Mesendoderm (in vitro differentiated cells): ENCODE measurements at regions not wholly inside any gene's neighbourhood (a gene's known extent, or its start where the extent isn't known, plus 50 kb on each side); places are given as distances from the start of the nearest gene placed in this dataset.

Experiments used
- DNase-seq: peaks from one replicate; pipeline ENCODE4 v3.0.0; 2013
- H2AK5ac ChIP-seq: 2 replicates; pipeline ENCODE4 v1.6.1; 2013; ENCODE audit warnings: low read length, inconsistent platforms
- H2BK120ac ChIP-seq: 2 replicates; pipeline ENCODE4 v1.6.1; 2013; ENCODE audit warnings: low read depth, mild to moderate bottlenecking, low read length, moderate library complexity, mixed read lengths
- H2BK15ac ChIP-seq: replicated peaks from 2 replicates; pipeline ENCODE4 v1.6.1; 2013; ENCODE audit warnings: low read depth, mild to moderate bottlenecking, moderate library complexity
- H2BK5ac ChIP-seq: 2 replicates; pipeline ENCODE4 v1.6.1; 2013; ENCODE audit warnings: low read length, inconsistent platforms
- H3K18ac ChIP-seq: 2 replicates; pipeline ENCODE4 v1.6.1; 2013; ENCODE audit warnings: mild to moderate bottlenecking, low read length, mixed read lengths
- H3K23ac ChIP-seq: one replicate; pipeline ENCODE4 v1.6.1; 2013; ENCODE audit warnings: low read length
- H3K27ac ChIP-seq: 2 replicates; pipeline ENCODE4 v1.5.1; 2013; ENCODE audit warnings: low read depth, mild to moderate bottlenecking, inconsistent platforms, low read length, moderate library complexity
- H3K27me3 ChIP-seq: 2 replicates; pipeline ENCODE4 v1.6.1; 2013; ENCODE audit warnings: low read length, control low read depth, mild to moderate bottlenecking, inconsistent platforms; ENCODE audit not compliant: insufficient read depth, poor library complexity
- H3K36me3 ChIP-seq: 2 replicates; pipeline ENCODE4 v1.6.1; 2013; ENCODE audit warnings: low read length, inconsistent platforms; ENCODE audit not compliant: control insufficient read depth, insufficient read depth
- H3K4ac ChIP-seq: one replicate; pipeline ENCODE4 v1.6.1; 2013; ENCODE audit warnings: low read depth, mild to moderate bottlenecking, low read length, moderate library complexity
- H3K4me1 ChIP-seq: 2 replicates; pipeline ENCODE4 v1.6.1; 2013; ENCODE audit warnings: low read depth, low read length, inconsistent platforms; ENCODE audit not compliant: control insufficient read depth
- H3K4me2 ChIP-seq: 2 replicates; pipeline ENCODE4 v1.6.1; 2013; ENCODE audit warnings: low read length
- H3K4me3 ChIP-seq: 2 replicates; pipeline ENCODE4 v1.5.1; 2013; ENCODE audit warnings: mild to moderate bottlenecking, low read length
- H3K56ac ChIP-seq: one replicate; pipeline ENCODE4 v1.6.1; 2013; ENCODE audit warnings: low read length
- H3K79me1 ChIP-seq: 2 replicates; pipeline ENCODE4 v1.6.1; 2013; ENCODE audit warnings: low read length, inconsistent platforms
- H3K79me2 ChIP-seq: 2 replicates; pipeline ENCODE4 v1.6.1; 2013; ENCODE audit warnings: mild to moderate bottlenecking, low read length; ENCODE audit not compliant: control insufficient read depth, insufficient read depth
- H3K9ac ChIP-seq: 2 replicates; pipeline ENCODE4 v1.6.1; 2013; ENCODE audit warnings: low read length, inconsistent platforms
- H4K5ac ChIP-seq: one replicate; pipeline ENCODE4 v1.6.1; 2013; ENCODE audit warnings: low read length
- H4K8ac ChIP-seq: one replicate; pipeline ENCODE4 v1.6.1; 2013; ENCODE audit warnings: low read depth, mild to moderate bottlenecking, control low read depth, low read length, moderate library complexity
- WGBS: extraction: QIAGEN DNeasy Blood & Tissue Kit; methylation state at CpG from one replicate; pipeline ENCODE4 v1.1.7; 2013; ENCODE audit warnings: low lambda C conversion rate, missing lambda C conversion rate; ENCODE audit not compliant: insufficient coverage; ENCODE audit errors: extremely low coverage; 5-methylcytosine and 5-hydroxymethylcytosine counted together

GRCh38 chr4:116323606-116324005 lies 761.8 kb downstream of the TRAM1L1 start:
- no peak overlapping the region for H3K56ac ChIP-seq
- no peak overlapping the region for H3K4ac ChIP-seq
- no peak overlapping the region for H2BK120ac ChIP-seq
- no peaks in the 10 kb centered on the region for H3K27me3 ChIP-seq
- H3K36me3 ChIP-seq, result no peaks in the 10 kb centered on the region
- H2AK5ac ChIP-seq, result no peak overlapping the region
- H3K27ac ChIP-seq, result no peak overlapping the region
- H2BK5ac ChIP-seq, result no peak overlapping the region
- no peak overlapping the region for H3K4me3 ChIP-seq
- H3K9ac ChIP-seq, result no peak overlapping the region
- no peaks in the 10 kb centered on the region for H3K4me1 ChIP-seq
- H2BK15ac ChIP-seq, result no peak overlapping the region
- no peak overlapping the region for H3K18ac ChIP-seq
- no peak overlapping the region for H3K4me2 ChIP-seq
- H3K79me2 ChIP-seq, result no peaks in the 10 kb centered on the region
- no peak overlapping the region for H4K5ac ChIP-seq
- no peak overlapping the region for H4K8ac ChIP-seq
- DNase-seq, result no peak
- H3K23ac ChIP-seq, result no peak overlapping the region
- WGBS, result no CpG with 5 or more reads among the region's 4 CpGs
- no peaks in the 10 kb centered on the region for H3K79me1 ChIP-seq

DNA sequence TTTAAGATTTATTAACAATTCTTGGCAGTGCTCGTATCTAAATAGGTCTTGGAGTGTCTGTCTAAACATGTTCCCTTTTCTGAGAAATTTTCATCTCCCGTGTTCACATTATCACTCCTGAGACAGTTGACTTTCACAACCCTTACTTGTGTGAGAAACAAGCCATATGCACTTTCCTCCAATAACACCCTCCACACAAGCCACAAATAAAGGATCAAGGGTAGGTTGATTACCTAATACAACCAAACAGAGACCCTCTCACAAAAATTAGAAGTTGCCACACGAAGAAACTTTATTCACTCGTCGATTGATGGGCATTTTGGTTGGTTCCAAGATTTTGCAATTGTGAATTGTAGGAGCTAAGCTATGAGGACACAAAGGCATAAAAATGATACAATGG lies 763.9 kb downstream of the TRAM1L1 start:
- no CpG with 5 or more reads among the region's 5 CpGs for WGBS
- DNase-seq, result no peak

DNA sequence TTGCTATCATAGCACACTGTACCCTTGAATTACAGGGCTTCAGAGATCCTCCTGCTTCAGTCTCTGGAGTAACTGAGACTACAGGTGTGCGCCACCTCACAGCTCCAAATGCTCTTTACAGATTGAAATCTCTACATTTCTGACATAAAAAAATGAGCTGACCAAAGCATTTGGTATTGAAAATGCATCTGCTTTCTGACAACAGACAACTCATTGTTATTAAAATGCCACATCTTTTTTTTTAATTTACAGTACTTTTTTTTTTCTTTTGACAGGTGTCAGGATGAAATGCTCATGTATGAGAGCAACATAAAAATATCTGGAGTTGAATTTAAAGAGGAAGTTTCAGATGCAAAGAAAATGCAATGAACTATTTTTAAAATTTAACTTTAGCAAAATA lies 764.5 kb downstream of the TRAM1L1 start:
- H2BK120ac ChIP-seq, result no peak overlapping the region
- H2AK5ac ChIP-seq, result no peak overlapping the region
- no peak overlapping the region for H3K56ac ChIP-seq
- H3K79me1 ChIP-seq, result no peaks in the 10 kb centered on the region
- H3K27ac ChIP-seq, result no peak overlapping the region
- H4K5ac ChIP-seq, result no peak overlapping the region
- H3K27me3 ChIP-seq, result no peaks in the 10 kb centered on the region
- no peak overlapping the region for H3K4me3 ChIP-seq
- H3K79me2 ChIP-seq, result no peaks in the 10 kb centered on the region
- no CpG with 5 or more reads among the region's 1 CpG for WGBS
- no peak overlapping the region for H2BK5ac ChIP-seq
- no peak overlapping the region for H4K8ac ChIP-seq
- H3K4ac ChIP-seq, result no peak overlapping the region
- H3K18ac ChIP-seq, result no peak overlapping the region
- H3K36me3 ChIP-seq, result no peaks in the 10 kb centered on the region
- H3K23ac ChIP-seq, result no peak overlapping the region
- no peak for DNase-seq
- no peak overlapping the region for H3K9ac ChIP-seq
- no peak overlapping the region for H2BK15ac ChIP-seq
- H3K4me1 ChIP-seq, result no peaks in the 10 kb centered on the region
- H3K4me2 ChIP-seq, result no peak overlapping the region

More for the DNA sequence above, 763.9 kb downstream of the TRAM1L1 start:
- no peak overlapping the region for H3K9ac ChIP-seq
- H4K5ac ChIP-seq, result no peak overlapping the region
- H3K4ac ChIP-seq, result no peak overlapping the region
- H3K79me2 ChIP-seq, result no peaks in the 10 kb centered on the region
- no peaks in the 10 kb centered on the region for H3K79me1 ChIP-seq
- H3K23ac ChIP-seq, result no peak overlapping the region
- no peak overlapping the region for H4K8ac ChIP-seq
- H3K36me3 ChIP-seq, result no peaks in the 10 kb centered on the region
- no peak overlapping the region for H2BK120ac ChIP-seq
- no peak overlapping the region for H2BK15ac ChIP-seq
- H2BK5ac ChIP-seq, result no peak overlapping the region
- H3K4me3 ChIP-seq, result no peak overlapping the region
- no peak overlapping the region for H3K4me2 ChIP-seq
- no peak overlapping the region for H2AK5ac ChIP-seq
- no peak overlapping the region for H3K27ac ChIP-seq
- H3K4me1 ChIP-seq, result no peaks in the 10 kb centered on the region
- H3K56ac ChIP-seq, result no peak overlapping the region
- no peak overlapping the region for H3K18ac ChIP-seq
- no peaks in the 10 kb centered on the region for H3K27me3 ChIP-seq

DNA sequence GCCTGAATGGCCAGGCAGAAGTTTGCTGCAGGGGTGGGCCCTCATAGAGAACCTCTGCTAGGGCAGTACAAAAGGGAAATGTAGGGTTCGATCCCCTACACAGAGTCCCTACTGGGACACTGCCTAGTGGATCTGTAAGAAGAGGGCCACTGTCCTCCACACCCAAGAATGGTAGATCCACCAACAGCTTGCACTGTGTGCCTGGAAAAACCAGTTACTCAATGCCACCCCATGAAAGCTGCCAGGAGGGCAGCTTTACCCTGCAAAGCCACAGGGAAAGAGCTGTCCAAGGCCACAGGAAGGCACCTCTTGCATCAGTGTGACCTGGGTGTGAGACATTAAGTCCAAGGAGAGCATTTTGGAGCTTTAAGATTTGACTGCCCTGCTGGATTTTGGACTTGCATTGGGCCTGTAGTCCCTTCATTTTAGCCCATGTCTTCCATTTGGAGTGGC lies 781.6 kb downstream of the TRAM1L1 start:
- no peak for DNase-seq
- no peak overlapping the region for H3K27ac ChIP-seq
- no peak overlapping the region for H3K4me2 ChIP-seq
- H2BK120ac ChIP-seq, result no peak overlapping the region
- no peaks in the 10 kb centered on the region for H3K27me3 ChIP-seq
- H3K79me2 ChIP-seq, result no peaks in the 10 kb centered on the region
- H4K8ac ChIP-seq, result no peak overlapping the region
- H2BK15ac ChIP-seq, result no peak overlapping the region
- no peak overlapping the region for H3K23ac ChIP-seq
- H3K4me1 ChIP-seq, result no peaks in the 10 kb centered on the region
- no peak overlapping the region for H3K4me3 ChIP-seq
- no peak overlapping the region for H3K9ac ChIP-seq
- no CpG with 5 or more reads among the region's 1 CpG for WGBS
- H4K5ac ChIP-seq, result no peak overlapping the region
- no peaks in the 10 kb centered on the region for H3K79me1 ChIP-seq
- no peaks in the 10 kb centered on the region for H3K36me3 ChIP-seq
- H3K18ac ChIP-seq, result no peak overlapping the region
- no peak overlapping the region for H2AK5ac ChIP-seq
- H2BK5ac ChIP-seq, result no peak overlapping the region
- no peak overlapping the region for H3K56ac ChIP-seq
- H3K4ac ChIP-seq, result no peak overlapping the region

DNA sequence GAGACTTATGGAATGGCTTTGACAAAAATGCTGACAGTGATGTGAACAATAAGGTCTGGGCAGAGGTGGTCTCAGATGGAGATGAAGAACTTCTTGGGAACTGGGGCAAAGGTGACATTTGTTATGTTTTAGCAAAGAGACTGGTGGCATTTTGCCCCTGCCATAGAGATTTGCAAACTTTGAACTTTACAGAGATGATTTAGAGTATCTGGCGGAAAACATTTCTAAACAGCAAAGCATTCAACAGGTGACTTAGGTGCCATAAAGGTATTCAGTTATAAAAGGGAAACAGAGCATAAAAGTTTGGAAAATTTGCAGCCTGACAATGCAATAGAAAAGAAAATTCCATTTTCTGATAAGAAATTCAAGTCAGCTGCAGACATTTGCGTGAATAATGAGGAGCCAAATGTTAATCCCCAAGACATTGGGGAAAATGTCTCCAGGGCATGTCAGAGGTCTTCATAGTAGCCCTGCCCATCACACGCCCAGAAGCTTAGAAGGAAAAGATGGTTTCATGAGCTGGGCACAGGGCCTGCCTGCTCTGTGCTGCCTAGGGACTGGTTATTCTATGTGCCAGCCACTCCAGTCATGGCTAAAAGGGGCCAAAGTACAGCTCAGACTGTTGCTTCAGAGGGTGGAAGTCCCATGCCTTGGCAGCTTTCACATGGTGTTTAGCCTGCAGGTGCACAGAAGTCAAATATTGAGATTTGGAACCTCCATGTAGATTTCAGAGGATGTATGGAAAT lies 782.2 kb downstream of the TRAM1L1 start:
- no peak overlapping the region for H3K27ac ChIP-seq
- DNase-seq, result no peak

GRCh38 chr4:116275006-116275405 lies 810.4 kb downstream of the TRAM1L1 start:
- Histone ChIP-seq H2AK5ac (no peak overlapping the region), H3K4ac (no peak overlapping the region), H2BK5ac (no peak overlapping the region), H3K56ac (no peak overlapping the region), H3K23ac (no peak overlapping the region), H3K4me2 (no peak overlapping the region), H3K79me2 (no peaks in the 10 kb centered on the region), H3K27me3 (no peaks in the 10 kb centered on the region), H2BK120ac (no peak overlapping the region), H3K4me3 (no peak overlapping the region), H3K4me1 (no peaks in the 10 kb centered on the region), H3K18ac (no peak overlapping the region), H4K8ac (no peak overlapping the region), H3K36me3 (no peaks in the 10 kb centered on the region), H3K9ac (no peak overlapping the region), H2BK15ac (no peak overlapping the region), H3K79me1 (no peaks in the 10 kb centered on the region), H4K5ac (no peak overlapping the region), H3K27ac (no peak overlapping the region)
- WGBS, result no CpG with 5 or more reads among the region's 2 CpGs
- no peak for DNase-seq

More for the DNA sequence above, 782.2 kb downstream of the TRAM1L1 start:
- Histone ChIP-seq H4K5ac (no peak overlapping the region), H4K8ac (no peak overlapping the region), H3K18ac (no peak overlapping the region), H3K56ac (no peak overlapping the region), H3K23ac (no peak overlapping the region), H3K4me2 (no peak overlapping the region), H3K27me3 (no peaks in the 10 kb centered on the region), H2BK120ac (no peak overlapping the region), H2BK15ac (no peak overlapping the region), H3K79me2 (no peaks in the 10 kb centered on the region), H3K36me3 (no peaks in the 10 kb centered on the region), H3K9ac (no peak overlapping the region), H2BK5ac (no peak overlapping the region), H3K79me1 (no peaks in the 10 kb centered on the region), H3K4ac (no peak overlapping the region), H3K4me1 (no peaks in the 10 kb centered on the region), H2AK5ac (no peak overlapping the region), H3K4me3 (no peak overlapping the region)
- WGBS, result no CpG with 5 or more reads among the region's 3 CpGs
